HepG2 (cell line): ENCODE measurements at regions not wholly inside any gene's neighbourhood (a gene's known extent, or its start where the extent isn't known, plus 50 kb on each side); places are given as distances from the start of the nearest gene placed in this dataset.

Experiments used
- ATAC-seq: fragments of 200-7000 bp; cut with Tn5 transposase; 3 replicates; pipeline ENCODE4 v1.9.1; 2020; ENCODE audit warnings: mild to moderate bottlenecking, moderate library complexity
- BruUV-seq: library from RNA; stranded (reverse); fragments of 400-500 nt; replicated peaks from 2 replicates; lab custom pipeline; 2021; lab: Mats Ljungman, UMichigan
- CTCF ChIA-PET: fragments of 300-600 bp; formaldehyde crosslinking; extraction: SDS; loops from one replicate; lab custom pipeline; 2021; ENCODE audit warnings: low total read pairs, inconsistent platforms, low intra/inter-chr PET ratio; lab: Yijun Ruan, JAX
- POLR2A ChIA-PET: fragments of 350-600 bp; sonication (Branson Sonifier 250); formaldehyde crosslinking; loops from one replicate; lab custom pipeline; 2020; ENCODE audit warnings: antibody characterized with exemption, inconsistent platforms; lab: Yijun Ruan, JAX
- DNase-seq: peaks from one replicate; pipeline ENCODE4 v3.0.0-alpha.2; 2015; ENCODE audit warnings: low spot score
- FAIRE-seq: peaks from 3 replicates; lab custom pipeline; 2011; peaks lifted over from hg19 to GRCh38; lab: Jason Lieb, UNC
- H2AFZ ChIP-seq: one replicate; pipeline ENCODE4 v1.6.1; 2011; ENCODE audit warnings: low read length, inconsistent platforms
- H3K27ac ChIP-seq: fragments of 300-600 bp; 3 replicates; pipeline ENCODE4 v1.8.0; 2011; ENCODE audit warnings: mixed run types, mild to moderate bottlenecking, mixed read lengths, low read length, inconsistent platforms; ENCODE audit not compliant: insufficient read depth; ENCODE audit errors: extremely low read length
- H3K27me3 ChIP-seq, 2 experiments: fragments of 200-600 bp in 1 of 2; 2 replicates in 1 of 2; 3 replicates in 1 of 2; pipeline versions ENCODE4 v1.6.0 to v1.8.0; 2011; ENCODE audit warnings: low read length in 2 of 2, mild to moderate bottlenecking in 2 of 2, moderate library complexity in 2 of 2, inconsistent platforms in 1 of 2; ENCODE audit not compliant: insufficient read depth in 2 of 2, control insufficient read depth in 1 of 2
- H3K36me3 ChIP-seq, 2 experiments: fragments of 200-600 bp in 1 of 2; replicated peaks in 1 of 2; 2 replicates in 1 of 2; 3 replicates in 1 of 2; pipeline versions ENCODE4 v1.5.1 to v1.8.0; 2011; ENCODE audit warnings: low read length in 2 of 2, inconsistent platforms in 1 of 2; ENCODE audit not compliant: insufficient read depth in 2 of 2, control insufficient read depth in 1 of 2
- H3K4me1 ChIP-seq: 2 replicates; pipeline ENCODE4 v1.5.1; 2012; ENCODE audit warnings: low read length, inconsistent platforms; ENCODE audit not compliant: insufficient read depth
- H3K4me2 ChIP-seq: 2 replicates; pipeline ENCODE4 v1.6.0; 2011; ENCODE audit warnings: low read depth, low read length, inconsistent platforms
- H3K4me3 ChIP-seq, 3 experiments: fragments of 200-600 bp in 1 of 3; sonication (generic), shearing (Covaris generic) in 1 of 3; replicated peaks in 1 of 3; 2 replicates each; pipeline ENCODE4 v1.5.1; 2011 to 2016; ENCODE audit warnings: low read length in 3 of 3, inconsistent platforms in 2 of 3, low read depth in 2 of 3, mild to moderate bottlenecking in 2 of 3, control low read depth in 1 of 3, mixed read lengths in 1 of 3; ENCODE audit not compliant: insufficient read depth in 1 of 3
- H3K79me2 ChIP-seq: one replicate; pipeline ENCODE4 v1.6.1; 2011; ENCODE audit warnings: low read length, inconsistent platforms; ENCODE audit not compliant: insufficient read depth
- H3K9ac ChIP-seq: 2 replicates; pipeline ENCODE4 v1.6.0; 2011; ENCODE audit warnings: mild to moderate bottlenecking, low read depth, low read length, inconsistent platforms; ENCODE audit not compliant: insufficient read depth
- H3K9me3 ChIP-seq: 2 replicates; pipeline ENCODE4 v1.5.1; 2012; ENCODE audit warnings: mild to moderate bottlenecking, low read length
- H4K20me1 ChIP-seq: 2 replicates; pipeline ENCODE4 v1.6.0; 2011; ENCODE audit warnings: inconsistent platforms, mild to moderate bottlenecking, low read length, moderate library complexity; ENCODE audit not compliant: insufficient read depth
- CTCF ChIP-seq: sonication (generic); formaldehyde crosslinking; IDR thresholded peaks from 2 replicates; pipeline ENCODE4 v1.5.0; 2020; ENCODE audit warnings: mild to moderate bottlenecking, missing genetic modification reagents, moderate library complexity
- FOXA1 ChIP-seq, 2 experiments: fragments of 450-650 bp in 1 of 2; sonication (generic) in 1 of 2; formaldehyde crosslinking in 1 of 2; IDR thresholded peaks; 2 replicates each; pipeline versions ENCODE4 v1.4.0 to v1.6.1; 2016 to 2020; ENCODE audit warnings: missing genetic modification reagents in 1 of 2
- HIC2 ChIP-seq: sonication (generic); formaldehyde crosslinking; IDR thresholded peaks from 2 replicates; pipeline ENCODE4 v1.9.0; 2022; ENCODE audit warnings: low read depth, missing genetic modification reagents
- REST ChIP-seq, 2 experiments: IDR thresholded peaks; 2 replicates each; pipeline ENCODE4 v1.6.1; 2011 to 2012; ENCODE audit warnings: low read length in 2 of 2, borderline replicate concordance in 1 of 2, low read depth in 1 of 2, mild to moderate bottlenecking in 1 of 2, moderate library complexity in 1 of 2
- STAG1 ChIP-seq: sonication (generic); formaldehyde crosslinking; IDR thresholded peaks from 2 replicates; pipeline ENCODE4 v1.4.0; 2020; ENCODE audit warnings: missing genetic modification reagents
- WGBS: methylation state at CpG from one replicate; pipeline ENCODE4 v1.1.6; 2017; ENCODE audit warnings: low lambda C conversion rate; 5-methylcytosine and 5-hydroxymethylcytosine counted together
- in situ Hi-C: cut with HindIII; loops from 2 replicates; pipeline ENCODE4 v1.10.0; 2017; ENCODE audit warnings: low pct_unique_long_range_greater_than_20kb; ENCODE audit not compliant: extremely low pct_ligation_motif_present
- intact Hi-C: fragments of 100-400 bp; cut with micrococcal nuclease; formaldehyde crosslinking; loops from one replicate; pipeline ENCODE4 v1.10.0; 2022; ENCODE audit not compliant: unreplicated experiment

- no peaks in the 10 kb centered on the region for H4K20me1 ChIP-seq
- no peak overlapping the region for H3K9ac ChIP-seq
- no peaks in the 10 kb centered on the region for H3K36me3 ChIP-seq
- H3K4me2 ChIP-seq: no peak overlapping the region
- peaks cover 37% of the 10 kb centered on the region for H3K4me1 ChIP-seq
- in situ Hi-C loops (no loop called here), intact Hi-C loops (loop anchor here (5.0 kb wide), 1 partner anchor 289 kb away; the partner anchor contains the start of gene SALL1)
- no peaks in the 10 kb centered on the region for H3K9me3 ChIP-seq
- ATAC-seq: 0 out of 3 replicates have a peak, but pooled peaks have one; percentile 12
- H3K27ac ChIP-seq: no peak overlapping the region
- TF ChIP-seq FOXA1 (IDR thresholded peaks at IDR 0.05) (no peak), FOXA1 (CRISPR knock-in tag; IDR thresholded peaks at IDR 0.05) (no peak), STAG1 (CRISPR knock-in tag) (peak; percentile 39), CTCF (CRISPR knock-in tag) (peak; percentile 36; the same call in 1 of the 2 replicates), REST (IDR thresholded peaks at IDR 0.05; ENCODE audit: borderline replicate concordance in 1 of 2, low read depth in 1 of 2, low read length in 2 of 2) (no peak), HIC2 (no peak)
- H3K4me3 ChIP-seq: no peak overlapping the region
- FAIRE-seq: no peak
- POLR2A ChIA-PET: no interaction called here
- CTCF ChIA-PET: no interaction called here
- no peak overlapping the region for H2AFZ ChIP-seq
- WGBS: 73% methylated on average over 25 of the region's 25 CpGs
- no TSS peak for BruUV-seq
- no peaks in the 10 kb centered on the region for H3K27me3 ChIP-seq
- no peak for DNase-seq
- no peaks in the 10 kb centered on the region for H3K79me2 ChIP-seq
Measured at GRCh38 chr16:50862818-50863643, 121.1 kb downstream of the CYLD start.
